T-helper 1 cell treated with Interleukin-12 subunit alpha and Interleukin-12 subunit beta and Interleukin-4 antibody, amounts not matched to agents 30 ng/mL and 1 ng/mL, for 36 hours (primary cell): ENCODE measurements at regions not wholly inside any gene's neighbourhood (a gene's known extent, or its start where the extent isn't known, plus 50 kb on each side); places are given as distances from the start of the nearest gene placed in this dataset.

Experiments
- intact Hi-C: fragments of 100-400 bp; cut with micrococcal nuclease; formaldehyde crosslinking; loops from one replicate; pipeline ENCODE4 v1.15.1; 2024

GRCh38 chr20:55783381-55783780, 221.9 kb downstream of the CBLN4 start:
- intact Hi-C loops, result no loop called here

GRCh38 chr20:55782912-55783253, 222.4 kb downstream of the CBLN4 start:
- intact Hi-C loops, result no loop called here

GRCh38 chr20:55782224-55782911, 223.0 kb downstream of the CBLN4 start:
- intact Hi-C loops, result no loop called here

- intact Hi-C loops, result no loop called here
Measured at GRCh38 chr20:55778796-55779195, 226.5 kb downstream of the CBLN4 start.

GRCh38 chr20:55777641-55778040, 227.7 kb downstream of the CBLN4 start:
- intact Hi-C loops, result no loop called here

- intact Hi-C loops, result no loop called here
Measured at GRCh38 chr20:55776176-55776575, 229.1 kb downstream of the CBLN4 start.

- intact Hi-C loops, result no loop called here
Measured at GRCh38 chr20:55774628-55775027, 230.7 kb downstream of the CBLN4 start.

GRCh38 chr20:55761797-55762196, 243.5 kb downstream of the CBLN4 start:
- intact Hi-C loops, result no loop called here

GRCh38 chr20:55761100-55761499, 244.2 kb downstream of the CBLN4 start:
- intact Hi-C loops, result no loop called here

- intact Hi-C loops, result no loop called here
Measured at GRCh38 chr20:55760586-55760985, 244.7 kb downstream of the CBLN4 start.

GRCh38 chr20:55755861-55756260, 249.5 kb downstream of the CBLN4 start:
- intact Hi-C loops, result no loop called here

- intact Hi-C loops, result no loop called here
Measured at GRCh38 chr20:55755411-55755810, 249.9 kb downstream of the CBLN4 start.

GRCh38 chr20:55746723-55747122, 258.6 kb downstream of the CBLN4 start:
- intact Hi-C loops, result no loop called here

GRCh38 chr20:55745840-55746239, 259.5 kb downstream of the CBLN4 start:
- intact Hi-C loops, result no loop called here

- intact Hi-C loops, result no loop called here
Measured at GRCh38 chr20:55744896-55745295, 260.4 kb downstream of the CBLN4 start.

GRCh38 chr20:55741801-55742200, 263.5 kb downstream of the CBLN4 start:
- intact Hi-C loops, result no loop called here

GRCh38 chr20:55740076-55740475, 265.2 kb downstream of the CBLN4 start:
- intact Hi-C loops, result no loop called here

- intact Hi-C loops, result no loop called here
Measured at GRCh38 chr20:55730321-55730720, 275.0 kb downstream of the CBLN4 start.

- intact Hi-C loops, result no loop called here
Measured at GRCh38 chr20:55714736-55715135, 290.6 kb downstream of the CBLN4 start.

- intact Hi-C loops, result no loop called here
Measured at GRCh38 chr20:55714082-55714481, 291.2 kb downstream of the CBLN4 start.

- intact Hi-C loops, result no loop called here
Measured at GRCh38 chr20:55704458-55704857, 300.9 kb downstream of the CBLN4 start.

- intact Hi-C loops, result no loop called here
Measured at GRCh38 chr20:55701467-55701866, 303.9 kb downstream of the CBLN4 start.

GRCh38 chr20:55696520-55696919, 308.8 kb downstream of the CBLN4 start:
- intact Hi-C loops, result no loop called here

- intact Hi-C loops, result no loop called here
Measured at GRCh38 chr20:55693641-55694040, 311.7 kb downstream of the CBLN4 start.
